Sigmoid colon (tissue), 6 donors: ENCODE measurements at regions not wholly inside any gene's neighbourhood (a gene's known extent, or its start where the extent isn't known, plus 50 kb on each side); places are given as distances from the start of the nearest gene placed in this dataset.

Experiments used
- DNase-seq: peaks from one replicate; pipeline ENCODE4 v3.0.0-alpha.2; 2019
- H3K27ac ChIP-seq, 4 donors: fragments of 200-600 bp; sonication (generic); one replicate each; pipeline ENCODE4 v1.5.1; 2016 to 2019; ENCODE audit warnings: mild to moderate bottlenecking in 1 of 4
- H3K27me3 ChIP-seq, 3 donors: fragments of 200-600 bp; sonication (generic); one replicate each; pipeline ENCODE4 v1.5.1; 2019; ENCODE audit warnings: mild to moderate bottlenecking in 1 of 3
- H3K36me3 ChIP-seq, 4 donors: fragments of 200-600 bp; sonication (generic); one replicate each; pipeline ENCODE4 v1.5.1; 2016 to 2019
- H3K4me1 ChIP-seq, 4 donors: fragments of 200-600 bp; sonication (generic); one replicate each; pipeline ENCODE4 v1.5.1; 2017 to 2019
- H3K4me3 ChIP-seq, 4 donors: fragments of 200-600 bp; sonication (generic); one replicate each; pipeline ENCODE4 v1.5.1; 2017 to 2019; ENCODE audit warnings: mild to moderate bottlenecking in 2 of 4, moderate library complexity in 1 of 4
- H3K9me3 ChIP-seq, 4 donors: fragments of 200-600 bp in 3 of 4; sonication (generic) in 3 of 4; one replicate each; pipeline versions ENCODE4 v1.5.1 to v1.6.1; 2013 to 2019
- CTCF ChIP-seq, 4 experiments: fragments of 450-650 bp in 3 of 4; fragments of 200-600 bp in 1 of 4; IDR thresholded peaks; one replicate each; pipeline ENCODE4 v1.5.1; 2016 to 2019; ENCODE audit warnings: antibody characterized with exemption in 4 of 4, mild to moderate bottlenecking in 3 of 4, moderate library complexity in 2 of 4
- EP300 ChIP-seq, 4 donors: sonication (generic); formaldehyde crosslinking; IDR thresholded peaks; one replicate each; pipeline ENCODE4 v1.6.1; 2017; ENCODE audit warnings: antibody characterized with exemption in 4 of 4
- POLR2A ChIP-seq, 2 donors: fragments of 450-650 bp; IDR thresholded peaks; one replicate each; pipeline ENCODE4 v1.6.1; 2016; ENCODE audit warnings: antibody characterized with exemption in 2 of 2, mild to moderate bottlenecking in 2 of 2, moderate library complexity in 2 of 2
- POLR2AphosphoS5 ChIP-seq, 4 donors: sonication (generic); formaldehyde crosslinking; IDR thresholded peaks; one replicate each; pipeline ENCODE4 v1.6.1; 2017; ENCODE audit warnings: antibody characterized with exemption in 4 of 4
- WGBS, 2 donors: extraction: QIAGEN DNeasy Blood & Tissue Kit; methylation state at CpG; one replicate each; pipeline ENCODE4 v1.1.7; 2013; 5-methylcytosine and 5-hydroxymethylcytosine counted together
- intact Hi-C: fragments of 100-400 bp; cut with DNase I; formaldehyde crosslinking; loops from one replicate; pipeline ENCODE4 v1.15.1; 2023
- donor health status: healthy with polysubstance abuse.
- donor health status: healthy.

GRCh38 chr13:38283346-38283745 is 66.3 kb upstream of the UFM1 start:
- no peak for DNase-seq
- Histone ChIP-seq H3K27ac (no peak overlapping the region), H3K4me3 (no peak overlapping the region), H3K4me1 (no peaks in the 10 kb centered on the region), H3K9me3 (peaks cover 0 to 4% (median 0%) of the 10 kb centered on the region in 4 donors), H3K36me3 (no peaks in the 10 kb centered on the region), H3K27me3 (no peaks in the 10 kb centered on the region)
- intact Hi-C loops = no loop called here
- TF ChIP-seq CTCF (IDR thresholded peaks at IDR 0.05) = no peak
- no peak for TF ChIP-seq EP300 (IDR thresholded peaks at IDR 0.05)
- no peak for TF ChIP-seq POLR2AphosphoS5 (IDR thresholded peaks at IDR 0.05)
- TF ChIP-seq POLR2A (IDR thresholded peaks at IDR 0.05) = no peak
- 71 to 86% methylated on average over 1 of the region's 1 CpG for WGBS, 2 donors

- DNase-seq = no peak
- no peak overlapping the region for H3K4me3 ChIP-seq
- no peaks in the 10 kb centered on the region for H3K4me1 ChIP-seq
- no peaks in the 10 kb centered on the region for H3K27me3 ChIP-seq
- TF ChIP-seq EP300 (IDR thresholded peaks at IDR 0.05) (no peak), CTCF (IDR thresholded peaks at IDR 0.05) (no peak), POLR2A (IDR thresholded peaks at IDR 0.05) (no peak), POLR2AphosphoS5 (IDR thresholded peaks at IDR 0.05) (no peak)
- H3K27ac ChIP-seq = no peak overlapping the region
- H3K9me3 ChIP-seq = no peaks in the 10 kb centered on the region
- intact Hi-C loops = no loop called here
- H3K36me3 ChIP-seq = no peaks in the 10 kb centered on the region
- 66 to 83% methylated on average over 2 of the region's 2 CpGs for WGBS, 2 donors
Observed at GRCh38 chr13:38265132-38265497, 84.5 kb upstream of the UFM1 start.

GRCh38 chr13:38264363-38265131 is 85.1 kb upstream of the UFM1 start:
- H3K36me3 ChIP-seq = no peaks in the 10 kb centered on the region
- DNase-seq = no peak
- intact Hi-C loops = no loop called here
- H3K27ac ChIP-seq = no peak overlapping the region
- H3K4me3 ChIP-seq = no peak overlapping the region
- H3K9me3 ChIP-seq = no peaks in the 10 kb centered on the region
- no peak for TF ChIP-seq EP300 (IDR thresholded peaks at IDR 0.05)
- TF ChIP-seq POLR2A (IDR thresholded peaks at IDR 0.05) = no peak
- no peak for TF ChIP-seq POLR2AphosphoS5 (IDR thresholded peaks at IDR 0.05)
- no peak for TF ChIP-seq CTCF (IDR thresholded peaks at IDR 0.05)
- H3K4me1 ChIP-seq = no peaks in the 10 kb centered on the region
- H3K27me3 ChIP-seq = no peaks in the 10 kb centered on the region
- 76 to 88% methylated on average over 9 of the region's 9 CpGs for WGBS, 2 donors

GRCh38 chr13:38262211-38262610 is 87.4 kb upstream of the UFM1 start:
- TF ChIP-seq POLR2AphosphoS5 (IDR thresholded peaks at IDR 0.05) (no peak), POLR2A (IDR thresholded peaks at IDR 0.05) (no peak), CTCF (IDR thresholded peaks at IDR 0.05) (no peak), EP300 (IDR thresholded peaks at IDR 0.05) (no peak)
- intact Hi-C loops = no loop called here
- no peak for DNase-seq
- Histone ChIP-seq H3K9me3 (no peaks in the 10 kb centered on the region), H3K4me3 (no peak overlapping the region), H3K36me3 (no peaks in the 10 kb centered on the region), H3K4me1 (no peaks in the 10 kb centered on the region), H3K27me3 (no peaks in the 10 kb centered on the region), H3K27ac (no peak overlapping the region)

GRCh38 chr13:38255600-38255999 is 94.1 kb upstream of the UFM1 start:
- no peak overlapping the region for H3K27ac ChIP-seq
- intact Hi-C loops = no loop called here
- H3K4me1 ChIP-seq = no peaks in the 10 kb centered on the region
- no peaks in the 10 kb centered on the region for H3K27me3 ChIP-seq
- H3K36me3 ChIP-seq = no peaks in the 10 kb centered on the region
- DNase-seq = no peak
- no peaks in the 10 kb centered on the region for H3K9me3 ChIP-seq
- H3K4me3 ChIP-seq = no peak overlapping the region
- TF ChIP-seq EP300 (IDR thresholded peaks at IDR 0.05) = no peak
- TF ChIP-seq POLR2AphosphoS5 (IDR thresholded peaks at IDR 0.05) = no peak
- no peak for TF ChIP-seq CTCF (IDR thresholded peaks at IDR 0.05)
- no peak for TF ChIP-seq POLR2A (IDR thresholded peaks at IDR 0.05)
